ENCODE measurements at regions not wholly inside any gene's neighbourhood (a gene's known extent, or its start where the extent isn't known, plus 50 kb on each side); places are given as distances from the start of the nearest gene placed in this dataset.

DNA sequence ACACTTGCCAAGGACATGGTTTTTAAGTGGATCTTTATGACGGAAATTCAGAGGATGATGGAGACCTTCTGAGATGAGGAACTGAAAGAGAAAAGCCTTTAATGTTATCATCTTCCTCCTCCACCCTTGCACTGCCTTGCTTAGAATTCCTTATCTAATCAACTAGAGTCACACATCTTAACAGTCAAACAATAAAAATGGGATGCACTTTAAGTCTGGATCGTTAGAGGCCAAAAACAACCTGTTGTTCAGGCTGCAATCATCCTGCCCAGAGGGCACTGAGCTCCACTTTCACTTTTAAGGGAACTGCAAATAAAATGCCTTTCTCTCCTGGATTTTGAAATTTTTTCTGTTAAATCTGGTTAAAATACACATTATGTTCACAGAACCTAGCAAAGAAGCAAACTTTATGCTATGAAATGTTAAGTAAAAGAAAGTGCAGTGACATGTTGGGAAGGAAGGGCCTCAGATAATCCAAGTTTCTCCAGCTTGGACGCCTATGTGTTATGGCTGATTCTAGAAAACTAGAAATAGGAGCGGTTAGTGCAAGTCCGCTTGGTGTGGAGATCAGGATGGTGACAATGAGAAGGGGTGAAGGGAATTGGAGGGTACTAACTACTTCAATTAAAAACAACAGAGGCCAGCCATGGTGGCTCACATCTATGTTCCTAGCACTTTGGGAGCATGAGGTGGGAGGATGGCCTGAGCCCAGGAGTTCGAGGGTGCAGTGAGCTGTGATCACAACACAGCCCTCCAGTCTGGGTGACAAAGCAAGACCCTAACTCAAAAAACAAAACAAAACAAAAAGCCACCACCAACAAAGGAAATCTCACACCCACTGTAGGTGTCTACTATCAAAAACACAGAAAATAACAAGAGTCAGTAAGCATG lies 66.4 kb upstream of the KIF13A start:
- TF ChIP-seq, protein P1, sequence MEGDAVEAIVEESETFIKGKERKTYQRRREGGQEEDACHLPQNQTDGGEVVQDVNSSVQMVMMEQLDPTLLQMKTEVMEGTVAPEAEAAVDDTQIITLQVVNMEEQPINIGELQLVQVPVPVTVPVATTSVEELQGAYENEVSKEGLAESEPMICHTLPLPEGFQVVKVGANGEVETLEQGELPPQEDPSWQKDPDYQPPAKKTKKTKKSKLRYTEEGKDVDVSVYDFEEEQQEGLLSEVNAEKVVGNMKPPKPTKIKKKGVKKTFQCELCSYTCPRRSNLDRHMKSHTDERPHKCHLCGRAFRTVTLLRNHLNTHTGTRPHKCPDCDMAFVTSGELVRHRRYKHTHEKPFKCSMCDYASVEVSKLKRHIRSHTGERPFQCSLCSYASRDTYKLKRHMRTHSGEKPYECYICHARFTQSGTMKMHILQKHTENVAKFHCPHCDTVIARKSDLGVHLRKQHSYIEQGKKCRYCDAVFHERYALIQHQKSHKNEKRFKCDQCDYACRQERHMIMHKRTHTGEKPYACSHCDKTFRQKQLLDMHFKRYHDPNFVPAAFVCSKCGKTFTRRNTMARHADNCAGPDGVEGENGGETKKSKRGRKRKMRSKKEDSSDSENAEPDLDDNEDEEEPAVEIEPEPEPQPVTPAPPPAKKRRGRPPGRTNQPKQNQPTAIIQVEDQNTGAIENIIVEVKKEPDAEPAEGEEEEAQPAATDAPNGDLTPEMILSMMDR (IDR thresholded peaks at IDR 0.05; ENCODE audit: low read depth, low read length, missing input control): no peak
- no peak for TF ChIP-seq GABPA (IDR thresholded peaks at IDR 0.05 in 1 of 2, conservative IDR thresholded peaks at IDR 0.05 in 1 of 2)
- TF ChIP-seq RAD21 (IDR thresholded peaks at IDR 0.05): peak in 1 of 2 donors; percentile 18
- TF ChIP-seq, protein P2, sequence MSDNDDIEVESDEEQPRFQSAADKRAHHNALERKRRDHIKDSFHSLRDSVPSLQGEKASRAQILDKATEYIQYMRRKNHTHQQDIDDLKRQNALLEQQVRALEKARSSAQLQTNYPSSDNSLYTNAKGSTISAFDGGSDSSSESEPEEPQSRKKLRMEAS (IDR thresholded peaks at IDR 0.05): no peak
- no peak for TF ChIP-seq FOXA1 (IDR thresholded peaks at IDR 0.05)
- no peak for TF ChIP-seq ATF3 (IDR thresholded peaks at IDR 0.05)
- no peak for TF ChIP-seq EGR1 (IDR thresholded peaks at IDR 0.05; ENCODE audit: low read depth in 2 of 2)
- TF ChIP-seq JUND (IDR thresholded peaks at IDR 0.05): no peak
- peak; percentile 58 for TF ChIP-seq YY1 (IDR thresholded peaks at IDR 0.05)
- peak in 1 of 2 donors; percentile 22 for TF ChIP-seq RXRA (IDR thresholded peaks at IDR 0.05)
